GM23338 (cell line): ENCODE measurements at regions not wholly inside any gene's neighbourhood (a gene's known extent, or its start where the extent isn't known, plus 50 kb on each side); places are given as distances from the start of the nearest gene placed in this dataset.

Experiments
- ATAC-seq: fragments of 200-7000 bp; cut with Tn5 transposase; 3 replicates; pipeline ENCODE4 v1.9.1; 2020
- DNase-seq: peaks from one replicate; pipeline ENCODE4 v3.0.0-alpha.2; 2015; ENCODE audit warnings: low spot score
- H2AFZ ChIP-seq: fragments of 200-600 bp; sonication (generic); 2 replicates; pipeline ENCODE4 v1.8.0; 2016; ENCODE audit warnings: antibody characterized with exemption, mild to moderate bottlenecking, moderate library complexity
- H3F3A ChIP-seq: fragments of 200-600 bp; sonication (generic); replicated peaks from 2 replicates; pipeline ENCODE4 v1.8.0; 2017; ENCODE audit warnings: antibody characterized with exemption, mixed run types, low read depth
- H3K27ac ChIP-seq: fragments of 200-600 bp; sonication (generic); 2 replicates; pipeline ENCODE4 v1.6.1; 2016; ENCODE audit warnings: low read depth
- H3K27me3 ChIP-seq: fragments of 200-600 bp; sonication (generic); 2 replicates; pipeline ENCODE4 v1.8.0; 2016; ENCODE audit warnings: mild to moderate bottlenecking, mixed run types, moderate library complexity; ENCODE audit not compliant: insufficient read depth
- H3K36me3 ChIP-seq: fragments of 200-600 bp; sonication (generic); 2 replicates; pipeline ENCODE4 v1.8.0; 2016; ENCODE audit warnings: mild to moderate bottlenecking; ENCODE audit not compliant: insufficient read depth
- H3K4me1 ChIP-seq: fragments of 200-600 bp; sonication (generic); 2 replicates; pipeline ENCODE4 v1.8.0; 2016; ENCODE audit warnings: mild to moderate bottlenecking, moderate library complexity; ENCODE audit not compliant: insufficient read depth
- H3K4me2 ChIP-seq: fragments of 200-600 bp; sonication (generic); 2 replicates; pipeline ENCODE4 v1.7.1; 2017; ENCODE audit warnings: mixed run types
- H3K4me3 ChIP-seq: fragments of 200-600 bp; sonication (generic); 2 replicates; pipeline ENCODE4 v1.6.1; 2016; ENCODE audit warnings: mixed run types
- H3K79me2 ChIP-seq: fragments of 200-600 bp; sonication (generic); replicated peaks from 2 replicates; pipeline ENCODE4 v1.8.0; 2017; ENCODE audit warnings: mild to moderate bottlenecking; ENCODE audit not compliant: insufficient read depth
- H3K9me2 ChIP-seq: fragments of 200-600 bp; sonication (generic); 2 replicates; pipeline ENCODE4 v1.8.0; 2017; ENCODE audit not compliant: insufficient read depth
- H4K20me1 ChIP-seq: fragments of 200-600 bp; sonication (generic); replicated peaks from 2 replicates; pipeline ENCODE4 v1.8.0; 2017; ENCODE audit warnings: mild to moderate bottlenecking; ENCODE audit not compliant: insufficient read depth
- H3K27ac Mint-ChIP-seq: 2 replicates; pipeline ENCODE4 v1.8.0; 2020; ENCODE audit warnings: inconsistent platforms, mild to moderate bottlenecking, moderate library complexity, mixed read lengths
- H3K27me3 Mint-ChIP-seq: 3 replicates; pipeline ENCODE4 v1.8.0; 2022; ENCODE audit warnings: low read depth, mild to moderate bottlenecking, moderate library complexity, mixed read lengths, inconsistent platforms; ENCODE audit not compliant: insufficient read depth, poor library complexity
- H3K36me3 Mint-ChIP-seq: 3 replicates; pipeline ENCODE4 v1.8.0; 2021; ENCODE audit warnings: low read depth, mild to moderate bottlenecking, inconsistent platforms, moderate library complexity, mixed read lengths
- H3K4me1 Mint-ChIP-seq: 3 replicates; pipeline ENCODE4 v1.8.0; 2020; ENCODE audit warnings: mild to moderate bottlenecking, inconsistent platforms, mixed read lengths
- H3K4me3 Mint-ChIP-seq: 3 replicates; pipeline ENCODE4 v1.8.0; 2021; ENCODE audit warnings: moderate library complexity, mild to moderate bottlenecking, inconsistent platforms, mixed read lengths
- H3K9me3 Mint-ChIP-seq: 3 replicates; pipeline ENCODE4 v1.8.0; 2020; ENCODE audit warnings: moderate library complexity, mild to moderate bottlenecking, inconsistent platforms, mixed read lengths
- EZH2 ChIP-seq: fragments of 200-600 bp; sonication (generic); IDR thresholded peaks from one replicate; pipeline ENCODE4 v1.8.0; 2017; ENCODE audit warnings: antibody characterized with exemption, mild to moderate bottlenecking, low read depth; ENCODE audit not compliant: unreplicated experiment
- EZH2phosphoT487 ChIP-seq: fragments of 200-600 bp; sonication (generic); IDR thresholded peaks from one replicate; pipeline ENCODE4 v1.8.1; 2018; ENCODE audit warnings: antibody characterized with exemption; ENCODE audit not compliant: unreplicated experiment
- NANOG ChIP-seq: IDR thresholded peaks from 2 replicates; pipeline ENCODE4 v1.6.1; 2016; ENCODE audit warnings: antibody characterized with exemption, borderline replicate concordance
- POLR2AphosphoS5 ChIP-seq: IDR thresholded peaks from 2 replicates; pipeline ENCODE4 v1.6.1; 2016; ENCODE audit warnings: antibody characterized with exemption, low read depth
- STAT1 ChIP-seq: IDR thresholded peaks from one replicate; pipeline ENCODE4 v1.6.1; 2016; ENCODE audit warnings: antibody characterized with exemption; ENCODE audit not compliant: unreplicated experiment
- ZNF114 ChIP-seq: fragments of 250-450 bp; sonication (Bioruptor Pico); IDR thresholded peaks from 2 replicates; pipeline ENCODE4 v1.5.0; 2020; ENCODE audit warnings: mild to moderate bottlenecking, moderate library complexity
- ZNF331 ChIP-seq: fragments of 250-450 bp; sonication (Bioruptor Pico); IDR thresholded peaks from 2 replicates; pipeline ENCODE4 v1.5.0; 2020; ENCODE audit warnings: low read depth, mild to moderate bottlenecking, moderate library complexity
- TF ChIP-seq, protein P1 (sequence below): fragments of 250-450 bp; sonication (Bioruptor Pico); IDR thresholded peaks from 2 replicates; pipeline ENCODE4 v1.5.0; 2020; ENCODE audit warnings: mild to moderate bottlenecking, moderate library complexity
- TF ChIP-seq, protein P2 (sequence below): IDR thresholded peaks from 2 replicates; pipeline ENCODE4 v1.6.1; 2016; ENCODE audit warnings: antibody characterized with exemption

DNA sequence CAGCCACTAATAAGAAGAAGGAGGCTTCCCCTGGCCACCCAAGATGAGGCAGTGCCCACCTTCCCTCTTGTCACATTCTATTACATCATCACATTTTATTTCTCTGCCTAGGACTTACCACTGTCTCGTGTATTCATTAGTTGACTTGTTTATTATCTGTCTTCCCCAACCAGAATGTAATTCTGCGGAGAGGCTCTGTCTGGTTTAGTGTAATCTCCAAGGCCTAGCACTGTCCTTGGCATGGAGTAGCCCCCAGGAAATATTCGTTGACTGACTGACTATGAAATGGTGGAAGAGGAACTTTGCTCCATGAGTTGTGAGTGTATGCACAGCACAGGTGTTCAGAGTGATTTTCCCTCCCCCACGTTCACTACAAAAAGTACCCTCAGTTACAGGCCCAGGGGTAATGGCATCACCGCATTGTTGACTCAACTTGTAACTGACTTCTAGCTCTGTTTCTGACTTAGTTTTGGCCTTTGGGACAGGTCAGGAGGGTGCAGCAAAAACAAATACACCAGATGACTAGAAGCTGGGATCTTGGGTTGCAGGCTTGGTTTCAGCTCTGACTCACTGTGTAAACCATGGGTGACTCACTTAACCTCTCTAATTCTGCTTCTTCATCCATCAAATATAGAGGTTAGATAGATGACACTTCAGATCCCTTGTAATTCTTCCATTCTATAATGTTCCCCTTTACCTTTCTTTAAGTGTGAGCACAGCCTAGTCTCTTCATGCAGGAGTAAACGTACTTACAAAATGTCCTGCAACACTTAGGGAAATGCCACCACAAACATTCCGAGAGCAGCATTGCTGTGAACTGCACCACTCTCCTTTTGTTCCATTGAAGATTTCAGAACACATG lies 229.7 kb downstream of the KCNRG start (continued):
- TF ChIP-seq EZH2 (no peak), ZNF114 (CRISPR knock-in tag) (no peak)
- TF ChIP-seq, protein P1, sequence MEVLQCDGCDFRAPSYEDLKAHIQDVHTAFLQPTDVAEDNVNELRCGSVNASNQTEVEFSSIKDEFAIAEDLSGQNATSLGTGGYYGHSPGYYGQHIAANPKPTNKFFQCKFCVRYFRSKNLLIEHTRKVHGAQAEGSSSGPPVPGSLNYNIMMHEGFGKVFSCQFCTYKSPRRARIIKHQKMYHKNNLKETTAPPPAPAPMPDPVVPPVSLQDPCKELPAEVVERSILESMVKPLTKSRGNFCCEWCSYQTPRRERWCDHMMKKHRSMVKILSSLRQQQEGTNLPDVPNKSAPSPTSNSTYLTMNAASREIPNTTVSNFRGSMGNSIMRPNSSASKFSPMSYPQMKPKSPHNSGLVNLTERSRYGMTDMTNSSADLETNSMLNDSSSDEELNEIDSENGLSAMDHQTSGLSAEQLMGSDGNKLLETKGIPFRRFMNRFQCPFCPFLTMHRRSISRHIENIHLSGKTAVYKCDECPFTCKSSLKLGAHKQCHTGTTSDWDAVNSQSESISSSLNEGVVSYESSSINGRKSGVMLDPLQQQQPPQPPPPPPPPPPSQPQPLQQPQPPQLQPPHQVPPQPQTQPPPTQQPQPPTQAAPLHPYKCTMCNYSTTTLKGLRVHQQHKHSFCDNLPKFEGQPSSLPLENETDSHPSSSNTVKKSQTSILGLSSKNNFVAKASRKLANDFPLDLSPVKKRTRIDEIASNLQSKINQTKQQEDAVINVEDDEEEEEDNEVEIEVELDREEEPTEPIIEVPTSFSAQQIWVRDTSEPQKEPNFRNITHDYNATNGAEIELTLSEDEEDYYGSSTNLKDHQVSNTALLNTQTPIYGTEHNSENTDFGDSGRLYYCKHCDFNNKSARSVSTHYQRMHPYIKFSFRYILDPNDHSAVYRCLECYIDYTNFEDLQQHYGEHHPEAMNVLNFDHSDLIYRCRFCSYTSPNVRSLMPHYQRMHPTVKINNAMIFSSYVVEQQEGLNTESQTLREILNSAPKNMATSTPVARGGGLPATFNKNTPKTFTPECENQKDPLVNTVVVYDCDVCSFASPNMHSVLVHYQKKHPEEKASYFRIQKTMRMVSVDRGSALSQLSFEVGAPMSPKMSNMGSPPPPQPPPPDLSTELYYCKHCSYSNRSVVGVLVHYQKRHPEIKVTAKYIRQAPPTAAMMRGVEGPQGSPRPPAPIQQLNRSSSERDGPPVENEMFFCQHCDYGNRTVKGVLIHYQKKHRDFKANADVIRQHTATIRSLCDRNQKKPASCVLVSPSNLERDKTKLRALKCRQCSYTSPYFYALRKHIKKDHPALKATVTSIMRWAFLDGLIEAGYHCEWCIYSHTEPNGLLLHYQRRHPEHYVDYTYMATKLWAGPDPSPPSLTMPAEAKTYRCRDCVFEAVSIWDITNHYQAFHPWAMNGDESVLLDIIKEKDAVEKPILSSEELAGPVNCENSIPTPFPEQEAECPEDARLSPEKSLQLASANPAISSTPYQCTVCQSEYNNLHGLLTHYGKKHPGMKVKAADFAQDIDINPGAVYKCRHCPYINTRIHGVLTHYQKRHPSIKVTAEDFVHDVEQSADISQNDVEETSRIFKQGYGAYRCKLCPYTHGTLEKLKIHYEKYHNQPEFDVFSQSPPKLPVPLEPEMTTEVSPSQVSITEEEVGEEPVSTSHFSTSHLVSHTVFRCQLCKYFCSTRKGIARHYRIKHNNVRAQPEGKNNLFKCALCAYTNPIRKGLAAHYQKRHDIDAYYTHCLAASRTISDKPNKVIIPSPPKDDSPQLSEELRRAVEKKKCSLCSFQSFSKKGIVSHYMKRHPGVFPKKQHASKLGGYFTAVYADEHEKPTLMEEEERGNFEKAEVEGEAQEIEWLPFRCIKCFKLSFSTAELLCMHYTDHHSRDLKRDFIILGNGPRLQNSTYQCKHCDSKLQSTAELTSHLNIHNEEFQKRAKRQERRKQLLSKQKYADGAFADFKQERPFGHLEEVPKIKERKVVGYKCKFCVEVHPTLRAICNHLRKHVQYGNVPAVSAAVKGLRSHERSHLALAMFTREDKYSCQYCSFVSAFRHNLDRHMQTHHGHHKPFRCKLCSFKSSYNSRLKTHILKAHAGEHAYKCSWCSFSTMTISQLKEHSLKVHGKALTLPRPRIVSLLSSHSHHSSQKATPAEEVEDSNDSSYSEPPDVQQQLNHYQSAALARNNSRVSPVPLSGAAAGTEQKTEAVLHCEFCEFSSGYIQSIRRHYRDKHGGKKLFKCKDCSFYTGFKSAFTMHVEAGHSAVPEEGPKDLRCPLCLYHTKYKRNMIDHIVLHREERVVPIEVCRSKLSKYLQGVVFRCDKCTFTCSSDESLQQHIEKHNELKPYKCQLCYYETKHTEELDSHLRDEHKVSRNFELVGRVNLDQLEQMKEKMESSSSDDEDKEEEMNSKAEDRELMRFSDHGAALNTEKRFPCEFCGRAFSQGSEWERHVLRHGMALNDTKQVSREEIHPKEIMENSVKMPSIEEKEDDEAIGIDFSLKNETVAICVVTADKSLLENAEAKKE (CRISPR knock-in tag), result no peak

DNA sequence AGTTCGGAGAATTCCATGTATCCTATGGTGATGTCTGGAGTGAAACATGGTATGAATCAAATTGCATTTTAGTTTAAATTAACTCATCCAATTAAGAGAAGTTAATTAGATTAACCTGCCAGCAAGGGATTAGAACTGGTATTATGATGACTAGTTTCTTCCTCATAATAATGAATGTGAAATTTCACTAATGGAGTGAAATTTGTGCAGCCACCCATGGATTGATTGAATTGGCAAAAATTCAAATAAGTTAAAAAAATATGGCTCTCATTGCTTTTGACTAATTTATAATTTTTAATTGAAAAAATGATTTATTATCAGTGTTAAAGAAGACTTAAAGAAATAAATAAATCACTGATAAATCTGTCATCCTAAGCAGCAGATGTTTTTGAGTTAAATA lies 232.0 kb downstream of the KCNRG start:
- no peaks in the 10 kb centered on the region for H3K36me3 ChIP-seq
- no peaks in the 10 kb centered on the region for H3K27me3 ChIP-seq
- TF ChIP-seq STAT1, result no peak
- no peak for TF ChIP-seq ZNF331 (CRISPR knock-in tag)
- no peak for TF ChIP-seq EZH2
- TF ChIP-seq NANOG, result no peak
- TF ChIP-seq POLR2AphosphoS5, result no peak
- no peak for TF ChIP-seq EZH2phosphoT487
- TF ChIP-seq, protein P2, sequence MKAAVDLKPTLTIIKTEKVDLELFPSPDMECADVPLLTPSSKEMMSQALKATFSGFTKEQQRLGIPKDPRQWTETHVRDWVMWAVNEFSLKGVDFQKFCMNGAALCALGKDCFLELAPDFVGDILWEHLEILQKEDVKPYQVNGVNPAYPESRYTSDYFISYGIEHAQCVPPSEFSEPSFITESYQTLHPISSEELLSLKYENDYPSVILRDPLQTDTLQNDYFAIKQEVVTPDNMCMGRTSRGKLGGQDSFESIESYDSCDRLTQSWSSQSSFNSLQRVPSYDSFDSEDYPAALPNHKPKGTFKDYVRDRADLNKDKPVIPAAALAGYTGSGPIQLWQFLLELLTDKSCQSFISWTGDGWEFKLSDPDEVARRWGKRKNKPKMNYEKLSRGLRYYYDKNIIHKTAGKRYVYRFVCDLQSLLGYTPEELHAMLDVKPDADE, result no peak
- H3F3A ChIP-seq, result no peaks in the 10 kb centered on the region
- H3K4me2 ChIP-seq, result no peak overlapping the region
- peaks cover 6% of the 10 kb centered on the region; the same call in 1 of the 3 replicates for H3K4me1 Mint-ChIP-seq
- H3K36me3 Mint-ChIP-seq, result no peaks in the 10 kb centered on the region
- no peaks in the 10 kb centered on the region for H3K9me3 Mint-ChIP-seq
- H3K9me2 ChIP-seq, result no peaks in the 10 kb centered on the region
- DNase-seq, result no peak
- ATAC-seq, result no peak
- no peak overlapping the region for H3K4me3 Mint-ChIP-seq
- no peak overlapping the region for H2AFZ ChIP-seq
- H3K27ac ChIP-seq, result no peak overlapping the region
- peaks cover 2% of the 10 kb centered on the region for H3K27me3 Mint-ChIP-seq
- H3K27ac Mint-ChIP-seq, result no peak overlapping the region
- H3K79me2 ChIP-seq, result no peaks in the 10 kb centered on the region
- H3K4me3 ChIP-seq, result no peak overlapping the region
- no peaks in the 10 kb centered on the region; the same call in 1 of the 2 replicates for H4K20me1 ChIP-seq
- H3K4me1 ChIP-seq, result no peaks in the 10 kb centered on the region
